ENCODE measurements at regions not wholly inside any gene's neighbourhood (a gene's known extent, or its start where the extent isn't known, plus 50 kb on each side); places are given as distances from the start of the nearest gene placed in this dataset.

GRCh38 chrX:33416273-33416805, 205.0 kb upstream of the DMD start:
- TF ChIP-seq CTCF (IDR thresholded peaks at IDR 0.05; ENCODE audit: low read depth, low read length), result no peak
- no peak for TF ChIP-seq EZH2phosphoT487 (IDR thresholded peaks at IDR 0.05; ENCODE audit: low read depth)

All from OCI-LY3 (cell line).